Neutrophil (primary cell): ENCODE measurements at regions not wholly inside any gene's neighbourhood (a gene's known extent, or its start where the extent isn't known, plus 50 kb on each side); places are given as distances from the start of the nearest gene placed in this dataset.

Source experiments
- H3K27ac ChIP-seq: fragments of 200-600 bp; sonication (generic); 2 replicates; pipeline ENCODE4 v1.5.1; 2016; ENCODE audit warnings: mild to moderate bottlenecking, moderate library complexity
- H3K27me3 ChIP-seq: fragments of 200-600 bp; sonication (generic); 2 replicates; pipeline ENCODE4 v1.6.0; 2016; ENCODE audit warnings: mild to moderate bottlenecking
- H3K36me3 ChIP-seq: fragments of 200-600 bp; sonication (generic); 2 replicates; pipeline ENCODE4 v1.5.1; 2017
- H3K4me1 ChIP-seq, 2 experiments: fragments of 200-600 bp in 1 of 2; sonication (generic) in 1 of 2; 1 replicate in 1 of 2; 2 replicates in 1 of 2; pipeline versions ENCODE4 v1.5.1 to v1.6.1; 2013 to 2016; ENCODE audit warnings: low read depth in 1 of 2, low read length in 1 of 2, mild to moderate bottlenecking in 1 of 2, moderate library complexity in 1 of 2; ENCODE audit not compliant: control insufficient read depth in 1 of 2, insufficient read depth in 1 of 2
- H3K4me3 ChIP-seq, 2 experiments: fragments of 200-600 bp in 1 of 2; sonication (generic) in 1 of 2; 1 replicate in 1 of 2; 2 replicates in 1 of 2; pipeline ENCODE4 v1.5.1; 2013 to 2016; ENCODE audit warnings: low read depth in 1 of 2, low read length in 1 of 2, mild to moderate bottlenecking in 1 of 2, moderate library complexity in 1 of 2
- H3K9me3 ChIP-seq: fragments of 200-600 bp; sonication (generic); 2 replicates; pipeline ENCODE4 v1.5.1; 2016
- TF ChIP-seq, protein P1 (sequence below): fragments of 200-600 bp; sonication (generic); IDR thresholded peaks from 2 replicates; pipeline ENCODE4 v1.5.1; 2016; ENCODE audit warnings: antibody characterized with exemption

DNA sequence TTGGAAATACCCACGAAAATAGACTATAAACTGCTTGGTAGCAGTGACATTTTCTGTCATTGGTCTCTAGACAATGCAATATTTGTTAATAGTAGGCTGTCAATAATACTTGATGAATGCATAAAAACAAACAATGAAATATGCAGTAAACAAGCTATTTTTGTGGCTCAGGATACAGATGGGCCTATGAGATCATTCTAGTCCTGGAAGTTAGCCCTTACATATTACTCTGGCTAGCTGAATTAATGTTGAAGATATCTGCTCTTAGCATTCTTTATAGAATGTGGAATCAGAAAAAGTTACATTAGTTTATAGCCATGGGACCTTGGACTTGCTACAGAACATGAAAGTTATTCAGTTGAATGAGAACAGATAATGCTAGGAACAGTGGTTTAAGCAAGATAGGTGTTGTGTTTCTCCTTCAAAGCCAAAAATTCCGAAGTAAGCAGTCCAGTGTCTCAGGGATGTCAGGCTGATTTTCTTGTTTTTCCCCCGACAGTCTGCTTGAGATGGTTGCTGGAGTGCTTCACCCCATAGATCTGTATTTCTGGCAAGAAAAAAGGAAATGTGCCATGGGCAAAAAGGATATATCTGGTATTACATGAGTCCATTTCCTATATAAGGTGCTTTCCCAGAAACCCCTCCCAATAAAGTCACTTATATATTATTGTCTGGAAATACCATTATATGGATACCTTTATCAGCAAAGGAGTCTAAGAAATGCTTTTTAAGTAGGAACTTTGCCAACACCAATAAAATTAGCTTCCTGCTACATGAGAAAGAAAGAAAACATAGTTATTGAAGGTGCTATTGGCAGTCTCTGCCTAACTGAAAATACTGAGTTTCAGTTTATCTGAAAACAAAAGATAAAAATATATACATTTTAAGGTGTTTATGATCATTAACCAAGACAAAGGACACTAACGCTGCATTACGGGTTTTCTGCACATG is 619.4 kb upstream of the ATP2B1 start:
- Histone ChIP-seq H3K27me3 (no peaks in the 10 kb centered on the region), H3K9me3 (no peaks in the 10 kb centered on the region), H3K36me3 (no peaks in the 10 kb centered on the region), H3K27ac (no peak overlapping the region), H3K4me1 (no peaks in the 10 kb centered on the region), H3K4me3 (no peak overlapping the region)
- TF ChIP-seq, protein P1, sequence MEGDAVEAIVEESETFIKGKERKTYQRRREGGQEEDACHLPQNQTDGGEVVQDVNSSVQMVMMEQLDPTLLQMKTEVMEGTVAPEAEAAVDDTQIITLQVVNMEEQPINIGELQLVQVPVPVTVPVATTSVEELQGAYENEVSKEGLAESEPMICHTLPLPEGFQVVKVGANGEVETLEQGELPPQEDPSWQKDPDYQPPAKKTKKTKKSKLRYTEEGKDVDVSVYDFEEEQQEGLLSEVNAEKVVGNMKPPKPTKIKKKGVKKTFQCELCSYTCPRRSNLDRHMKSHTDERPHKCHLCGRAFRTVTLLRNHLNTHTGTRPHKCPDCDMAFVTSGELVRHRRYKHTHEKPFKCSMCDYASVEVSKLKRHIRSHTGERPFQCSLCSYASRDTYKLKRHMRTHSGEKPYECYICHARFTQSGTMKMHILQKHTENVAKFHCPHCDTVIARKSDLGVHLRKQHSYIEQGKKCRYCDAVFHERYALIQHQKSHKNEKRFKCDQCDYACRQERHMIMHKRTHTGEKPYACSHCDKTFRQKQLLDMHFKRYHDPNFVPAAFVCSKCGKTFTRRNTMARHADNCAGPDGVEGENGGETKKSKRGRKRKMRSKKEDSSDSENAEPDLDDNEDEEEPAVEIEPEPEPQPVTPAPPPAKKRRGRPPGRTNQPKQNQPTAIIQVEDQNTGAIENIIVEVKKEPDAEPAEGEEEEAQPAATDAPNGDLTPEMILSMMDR = no peak

DNA sequence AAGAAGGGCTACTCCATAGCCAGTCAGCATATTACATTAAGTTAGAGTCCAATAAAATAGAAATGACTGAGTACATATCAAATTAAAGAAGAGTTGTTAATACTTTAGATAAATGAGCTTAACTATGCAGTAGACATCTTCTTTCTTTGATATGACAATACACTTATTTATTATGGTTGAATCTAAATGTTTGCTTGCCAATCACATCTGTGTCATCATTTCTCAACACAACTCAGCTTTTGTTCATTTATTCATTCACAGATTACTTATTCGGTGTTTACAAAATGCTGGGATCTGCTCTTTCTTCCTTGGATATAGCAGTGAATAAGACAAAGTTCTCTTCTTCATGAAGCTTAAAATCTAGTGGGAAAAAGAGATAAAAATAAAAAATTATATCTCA is 614.6 kb upstream of the ATP2B1 start:
- Histone ChIP-seq H3K4me3 (no peak overlapping the region), H3K9me3 (no peaks in the 10 kb centered on the region), H3K27ac (no peak overlapping the region), H3K36me3 (no peaks in the 10 kb centered on the region), H3K4me1 (no peaks in the 10 kb centered on the region), H3K27me3 (no peaks in the 10 kb centered on the region)
- TF ChIP-seq, protein P1 = no peak

DNA sequence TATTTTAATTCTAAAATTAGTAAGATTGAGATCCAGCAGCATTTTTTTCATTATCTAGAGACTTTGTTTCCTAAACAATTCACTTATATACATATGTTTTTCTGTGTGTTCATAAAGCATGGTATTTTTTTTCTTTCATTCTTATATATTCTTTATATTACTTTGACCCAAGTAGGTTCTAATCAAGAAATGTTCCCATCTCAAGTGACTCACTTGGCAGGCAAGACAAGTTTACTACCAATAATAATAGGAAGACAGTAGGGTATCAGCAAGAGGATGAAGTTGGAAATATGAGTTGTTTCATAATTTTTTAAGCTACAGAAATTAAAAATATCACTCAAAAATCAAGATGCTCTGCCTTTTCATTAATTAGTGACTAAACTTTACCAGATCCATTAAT is 613.4 kb upstream of the ATP2B1 start:
- Histone ChIP-seq H3K27me3 (no peaks in the 10 kb centered on the region), H3K36me3 (no peaks in the 10 kb centered on the region), H3K27ac (no peak overlapping the region), H3K9me3 (no peaks in the 10 kb centered on the region), H3K4me3 (no peak overlapping the region), H3K4me1 (no peaks in the 10 kb centered on the region)
- TF ChIP-seq, protein P1 = no peak

DNA sequence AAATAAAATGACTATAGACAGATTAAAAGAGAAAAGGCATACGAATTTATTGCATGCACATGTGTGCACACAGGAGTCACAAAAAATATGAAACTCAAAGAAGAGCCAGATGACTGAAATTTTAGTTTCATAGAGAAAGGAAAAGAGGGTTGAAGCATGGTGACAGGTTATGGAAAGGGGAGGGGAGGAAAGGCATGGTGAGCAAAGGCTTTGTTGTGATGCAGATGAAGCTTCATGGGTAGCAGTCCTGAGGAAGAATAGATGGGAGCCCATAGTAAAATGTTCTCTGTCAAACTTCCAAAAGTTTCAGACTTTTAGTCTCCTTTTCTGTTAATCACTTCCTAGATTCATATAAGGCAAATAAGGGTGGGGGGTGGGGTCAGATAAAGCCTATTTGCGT is 612.7 kb upstream of the ATP2B1 start:
- TF ChIP-seq, protein P1 = no peak
- Histone ChIP-seq H3K9me3 (no peaks in the 10 kb centered on the region), H3K27me3 (no peaks in the 10 kb centered on the region), H3K4me3 (no peak overlapping the region), H3K27ac (no peak overlapping the region), H3K36me3 (no peaks in the 10 kb centered on the region), H3K4me1 (no peaks in the 10 kb centered on the region)

DNA sequence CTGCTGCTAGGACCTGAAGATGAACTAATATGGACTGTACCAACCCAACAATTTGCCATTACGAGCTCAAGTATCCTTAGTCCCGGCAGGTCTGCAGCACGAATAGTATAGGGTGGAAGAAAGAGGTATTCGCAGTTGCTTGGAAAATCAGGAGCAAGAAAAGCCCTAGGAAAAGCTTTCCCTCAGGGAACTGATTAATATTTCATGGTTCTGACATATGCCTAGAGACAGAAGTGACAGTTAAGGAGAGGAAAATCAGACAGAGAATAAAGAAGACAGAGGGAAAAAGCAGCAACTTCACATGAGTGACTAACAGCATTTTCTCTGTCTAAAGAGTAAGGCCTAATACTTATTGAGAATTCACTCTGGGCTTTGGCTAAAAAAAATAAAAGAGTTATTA is 602.9 kb upstream of the ATP2B1 start:
- Histone ChIP-seq H3K27me3 (no peaks in the 10 kb centered on the region), H3K36me3 (no peaks in the 10 kb centered on the region), H3K9me3 (no peaks in the 10 kb centered on the region), H3K4me1 (no peaks in the 10 kb centered on the region), H3K4me3 (no peak overlapping the region), H3K27ac (no peak overlapping the region)
- TF ChIP-seq, protein P1 = no peak
